Kidney epithelial cell (primary cell): ENCODE measurements at regions not wholly inside any gene's neighbourhood (a gene's known extent, or its start where the extent isn't known, plus 50 kb on each side); places are given as distances from the start of the nearest gene placed in this dataset.
A peak's percentile ranks its signal among the peaks of the same experiment; 100 is the strongest.
"Not testable (repeated sequence)": the region's sequence is repeated elsewhere in the genome, so short reads cannot be mapped to it uniquely, and the experiment has no call there.

Experiments
- DNase-seq: peaks from one replicate; pipeline ENCODE4 v3.0.0-alpha.2; 2010; ENCODE audit warnings: low read depth
- H3K27me3 ChIP-seq: 2 replicates; pipeline ENCODE4 v1.6.0; 2011; ENCODE audit warnings: low read length; ENCODE audit not compliant: control insufficient read depth, insufficient read depth
- H3K36me3 ChIP-seq: 2 replicates; pipeline ENCODE4 v1.5.1; 2011; ENCODE audit warnings: low read length; ENCODE audit not compliant: control insufficient read depth, insufficient read depth
- H3K4me3 ChIP-seq: 2 replicates; pipeline ENCODE4 v1.5.1; 2011; ENCODE audit warnings: low read depth, mild to moderate bottlenecking, control low read depth, low read length
- TF ChIP-seq, protein P1 (sequence below): IDR thresholded peaks from 2 replicates; pipeline ENCODE4 v1.5.1; 2011; ENCODE audit warnings: mild to moderate bottlenecking, moderate library complexity, low read length, control low read depth, inconsistent platforms; ENCODE audit not compliant: insufficient read depth, poor library complexity, severe bottlenecking

DNA sequence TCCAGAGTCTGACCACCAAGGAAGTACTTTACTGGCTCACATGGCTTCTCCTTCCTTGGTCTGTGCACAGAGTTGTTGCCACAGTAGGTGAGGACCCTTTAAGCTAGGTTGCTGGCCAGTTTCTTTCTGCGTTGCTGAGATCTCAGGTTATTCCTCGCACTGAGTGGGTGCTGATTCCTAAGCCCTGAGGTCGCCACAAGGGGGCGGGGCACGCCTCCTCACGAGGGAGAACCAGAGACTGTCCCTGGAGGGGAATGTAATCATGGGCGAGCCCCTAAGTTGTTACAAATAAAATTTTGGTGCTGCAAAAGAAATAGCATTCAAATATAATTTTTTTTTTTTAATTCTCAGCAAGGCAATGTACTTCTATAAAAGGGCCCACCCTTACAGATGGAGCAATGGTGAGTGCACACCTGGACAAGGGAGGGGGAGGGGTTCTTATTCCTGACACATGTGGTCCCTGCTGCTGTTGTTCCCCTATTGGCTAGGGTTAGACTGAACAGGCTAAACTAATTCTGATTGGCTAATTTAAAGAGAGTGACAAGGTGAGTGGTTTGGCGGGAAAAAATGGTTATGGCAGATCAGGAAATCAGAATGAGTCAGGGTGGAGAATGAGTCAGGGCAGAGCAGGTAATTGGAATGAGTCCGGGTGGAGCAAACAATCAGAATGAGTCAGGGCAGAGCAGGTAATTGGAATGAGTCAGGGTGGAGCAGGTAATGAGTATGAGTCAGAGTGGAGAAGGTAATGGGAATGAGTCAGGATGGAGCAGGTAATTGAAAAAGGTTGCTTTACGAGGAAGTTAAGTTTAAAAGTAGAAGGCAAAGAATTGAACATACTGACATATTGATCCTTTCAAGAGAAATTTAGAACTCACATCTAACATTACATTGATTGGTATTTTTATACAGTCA is 107.5 kb downstream of the VSIG4 start:
- no peaks in the 10 kb centered on the region for H3K27me3 ChIP-seq
- peak; percentile 14 for DNase-seq
- H3K36me3 ChIP-seq = no peaks in the 10 kb centered on the region
- H3K4me3 ChIP-seq = no peak overlapping the region
- TF ChIP-seq, protein P1, sequence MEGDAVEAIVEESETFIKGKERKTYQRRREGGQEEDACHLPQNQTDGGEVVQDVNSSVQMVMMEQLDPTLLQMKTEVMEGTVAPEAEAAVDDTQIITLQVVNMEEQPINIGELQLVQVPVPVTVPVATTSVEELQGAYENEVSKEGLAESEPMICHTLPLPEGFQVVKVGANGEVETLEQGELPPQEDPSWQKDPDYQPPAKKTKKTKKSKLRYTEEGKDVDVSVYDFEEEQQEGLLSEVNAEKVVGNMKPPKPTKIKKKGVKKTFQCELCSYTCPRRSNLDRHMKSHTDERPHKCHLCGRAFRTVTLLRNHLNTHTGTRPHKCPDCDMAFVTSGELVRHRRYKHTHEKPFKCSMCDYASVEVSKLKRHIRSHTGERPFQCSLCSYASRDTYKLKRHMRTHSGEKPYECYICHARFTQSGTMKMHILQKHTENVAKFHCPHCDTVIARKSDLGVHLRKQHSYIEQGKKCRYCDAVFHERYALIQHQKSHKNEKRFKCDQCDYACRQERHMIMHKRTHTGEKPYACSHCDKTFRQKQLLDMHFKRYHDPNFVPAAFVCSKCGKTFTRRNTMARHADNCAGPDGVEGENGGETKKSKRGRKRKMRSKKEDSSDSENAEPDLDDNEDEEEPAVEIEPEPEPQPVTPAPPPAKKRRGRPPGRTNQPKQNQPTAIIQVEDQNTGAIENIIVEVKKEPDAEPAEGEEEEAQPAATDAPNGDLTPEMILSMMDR = no peak

DNA sequence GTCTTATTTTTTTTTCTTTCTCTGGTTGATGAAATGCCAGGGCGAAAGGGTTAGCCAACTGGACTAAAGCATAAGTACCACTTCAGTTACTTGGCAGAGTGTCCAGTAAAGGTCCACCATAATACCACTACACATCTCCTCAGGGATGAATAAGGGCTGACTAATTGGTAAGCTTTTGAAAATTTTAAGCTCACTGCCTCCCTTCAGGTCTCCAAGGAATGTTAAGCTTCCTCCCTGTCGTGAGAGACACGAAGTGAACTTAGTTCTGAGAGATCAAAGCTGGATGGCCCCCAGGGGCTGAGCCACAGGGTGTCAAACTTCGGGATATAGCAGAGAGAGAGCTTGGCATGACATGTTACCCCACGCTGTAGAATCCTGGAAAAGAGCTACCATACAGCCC is 111.4 kb downstream of the VSIG4 start:
- H3K27me3 ChIP-seq = no peaks in the 10 kb centered on the region
- H3K4me3 ChIP-seq = no peak overlapping the region
- no peak for DNase-seq
- TF ChIP-seq, protein P1 = no peak
- no peaks in the 10 kb centered on the region for H3K36me3 ChIP-seq

DNA sequence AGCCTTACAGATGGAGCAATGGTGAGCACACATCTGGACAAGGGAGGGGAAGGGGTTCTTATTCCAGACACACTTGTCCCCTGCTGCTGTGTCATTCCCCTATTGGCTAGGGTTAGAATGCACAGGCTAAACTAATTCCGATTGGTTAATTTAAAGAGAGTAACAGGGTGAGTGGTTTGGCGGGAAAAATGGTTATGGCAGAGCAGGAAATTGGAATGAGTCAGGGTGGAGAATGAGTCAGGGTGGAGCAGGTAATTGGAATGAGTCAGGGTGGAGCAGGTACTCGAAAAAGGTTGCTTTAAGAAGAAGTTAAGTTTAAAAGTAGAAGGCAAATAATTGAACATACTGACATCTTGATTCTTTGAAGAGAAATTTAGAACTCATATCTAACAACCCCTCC is 112.5 kb downstream of the VSIG4 start:
- DNase-seq, H3K27me3 ChIP-seq, H3K36me3 ChIP-seq, H3K4me3 ChIP-seq: not testable (repeated sequence)

DNA sequence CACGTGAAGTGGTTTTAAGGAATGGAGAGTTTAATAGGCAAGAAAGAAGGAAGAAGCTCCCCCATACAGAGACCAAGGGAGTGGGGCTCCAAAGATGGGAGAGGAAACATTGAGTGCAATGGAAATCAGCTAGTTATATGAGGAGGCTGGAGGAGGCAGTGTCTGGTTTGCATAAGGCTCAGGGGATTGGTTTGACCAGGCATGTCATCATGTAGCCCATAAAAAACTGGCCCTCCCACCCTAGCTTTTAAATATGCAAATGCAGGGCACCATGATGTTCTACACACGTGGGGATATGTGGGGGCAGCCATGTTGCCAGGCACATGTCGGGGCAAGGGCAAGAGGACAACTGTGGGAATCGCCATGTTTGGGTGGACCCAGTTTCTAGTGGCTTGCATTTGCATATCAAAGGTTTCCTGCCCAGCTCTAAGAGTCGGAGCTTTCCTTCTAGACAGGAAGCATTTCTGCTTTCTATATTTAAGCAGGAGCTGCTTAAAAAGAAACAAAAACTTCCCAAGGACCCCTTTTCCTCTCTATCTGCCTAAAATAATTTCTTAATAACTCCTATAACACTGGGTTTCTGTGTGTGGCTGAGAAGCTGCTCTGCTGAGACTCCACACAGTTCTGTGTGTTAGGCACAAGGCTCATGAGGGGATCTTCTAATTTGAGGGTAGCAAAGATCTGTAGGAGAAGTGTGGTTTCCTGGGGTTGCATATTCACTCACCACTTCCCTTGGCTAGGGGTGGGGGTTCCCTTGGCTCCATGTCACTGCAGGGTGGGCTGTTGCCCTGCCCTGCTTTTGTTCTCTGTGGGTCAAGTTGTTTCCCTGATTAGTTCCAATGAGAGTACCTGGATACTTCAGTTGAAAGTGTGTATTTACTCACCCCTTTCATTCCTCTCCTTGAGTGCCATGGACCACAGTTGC is 113.5 kb downstream of the VSIG4 start:
- Histone ChIP-seq H3K36me3 (no peaks in the 10 kb centered on the region), H3K4me3 (no peak overlapping the region), H3K27me3 (no peaks in the 10 kb centered on the region)
- no peak for DNase-seq
- TF ChIP-seq, protein P1 = no peak

DNA sequence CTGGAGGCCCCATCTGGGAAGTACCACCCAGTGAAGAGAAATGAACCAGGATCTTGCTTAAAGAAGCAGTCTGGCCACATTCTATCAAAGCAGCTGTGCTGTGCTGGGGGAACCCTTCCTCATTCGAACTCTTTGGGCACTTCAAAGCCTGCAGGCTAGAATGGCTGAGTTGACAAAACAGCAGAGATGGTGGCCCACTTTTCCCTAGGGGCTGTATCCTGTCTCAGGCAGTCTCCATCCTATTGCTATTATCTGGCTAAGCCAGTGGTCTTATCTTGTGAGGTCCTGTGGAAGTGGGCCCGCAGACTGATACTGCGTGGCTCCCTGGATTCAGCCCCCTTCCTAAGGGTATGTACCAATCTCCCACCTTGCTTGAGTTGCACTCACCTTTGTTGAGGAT is 114.3 kb downstream of the VSIG4 start:
- no peaks in the 10 kb centered on the region for H3K36me3 ChIP-seq
- TF ChIP-seq, protein P1 = no peak
- DNase-seq = no peak
- H3K27me3 ChIP-seq = no peaks in the 10 kb centered on the region
- H3K4me3 ChIP-seq = no peak overlapping the region

DNA sequence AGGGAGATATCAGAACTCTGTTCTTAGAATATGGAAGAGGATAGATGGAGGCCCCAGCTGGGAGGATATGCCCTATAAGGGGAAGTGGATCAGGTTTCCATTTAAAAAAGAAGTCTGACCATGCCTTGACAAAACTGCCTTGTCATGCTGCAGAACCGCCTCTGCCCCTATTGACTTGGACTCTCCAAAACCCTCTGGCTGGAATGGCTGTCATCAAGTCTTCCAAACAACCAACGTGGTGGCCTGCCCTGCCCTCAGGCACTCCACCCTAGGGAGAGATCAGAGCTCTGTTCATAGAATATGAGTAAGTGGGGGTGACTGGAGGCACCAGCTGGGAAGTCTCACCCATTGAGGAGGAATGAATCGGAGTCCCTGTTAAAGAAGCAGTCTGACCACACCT is 114.9 kb downstream of the VSIG4 start:
- Histone ChIP-seq H3K36me3 (no peaks in the 10 kb centered on the region), H3K27me3 (no peaks in the 10 kb centered on the region), H3K4me3 (no peak overlapping the region)
- DNase-seq = no peak
- TF ChIP-seq, protein P1 = no peak
